Pancreas (tissue), 10 donors: ENCODE measurements at regions not wholly inside any gene's neighbourhood (a gene's known extent, or its start where the extent isn't known, plus 50 kb on each side); places are given as distances from the start of the nearest gene placed in this dataset.

Experiments used
- ATAC-seq, 4 donors: fragments of 200-7000 bp; cut with Tn5 transposase; one replicate each; pipeline versions ENCODE4 v1.8.0 to v1.9.1; 2020; ENCODE audit warnings: mild to moderate bottlenecking in 4 of 4, moderate library complexity in 4 of 4
- DNase-seq, 6 donors: peaks; one replicate each; pipeline ENCODE4 v3.0.0-alpha.2; 2020
- FAIRE-seq: peaks from 2 replicates; lab custom pipeline; 2012; peaks lifted over from hg19 to GRCh38; lab: Jason Lieb, UNC
- H3K27ac ChIP-seq, 4 donors: fragments of 200-600 bp; sonication (generic); 1 replicate in 3 of 4; 2 replicates in 1 of 4; pipeline versions ENCODE4 v1.5.0 to v1.8.0; 2020
- H3K27me3 ChIP-seq, 4 donors: fragments of 200-600 bp; one replicate each; pipeline ENCODE4 v1.8.0; 2021
- H3K36me3 ChIP-seq, 3 donors: fragments of 200-600 bp; sonication (generic) in 1 of 3; one replicate each; pipeline versions ENCODE4 v1.5.0 to v1.8.0; 2020 to 2021
- H3K4me1 ChIP-seq, 3 donors: fragments of 200-600 bp; one replicate each; pipeline ENCODE4 v1.8.0; 2021
- H3K4me3 ChIP-seq, 4 donors: fragments of 200-600 bp; sonication (generic) in 2 of 4; one replicate each; pipeline versions ENCODE4 v1.5.0 to v1.8.0; 2020 to 2021
- H3K9me3 ChIP-seq, 4 donors: fragments of 200-600 bp; one replicate each; pipeline ENCODE4 v1.8.0; 2021
- CTCF ChIP-seq, 4 donors: fragments of 200-600 bp; sonication (generic) in 3 of 4; IDR thresholded peaks; one replicate each; pipeline versions ENCODE4 v1.5.0 to v1.8.0; 2021; ENCODE audit warnings: antibody characterized with exemption in 4 of 4
- WGBS, 2 donors: extraction: QIAGEN DNeasy Blood & Tissue Kit; methylation state at CpG; one replicate each; pipeline ENCODE4 v1.1.7; 2013; 5-methylcytosine and 5-hydroxymethylcytosine counted together
- intact Hi-C, 3 donors: fragments of 100-400 bp; cut with DNase I; formaldehyde crosslinking; loops; one replicate each; pipeline versions ENCODE4 v1.11.1 to v1.14.2; 2022
- donor health status: healthy with polysubstance abuse.
- donor health status: DM: no; HTN: no; CAD: no; lungs with moderate emphysema.
- donor health status: DM: no; HTN: no; CAD: no.
- donor health status: control.
- donor health status: control.
- donor health status: Bipolar disorder and iron deficiency.
- donor health status: DM: yes; HTN: yes; CAD: no.
- donor health status: DM: no; HTN: no; CAD: no.
- donor health status: DM: no; HTN: no; CAD: no.
- donor health status: DM: yes; HTN: yes; CAD: no.

DNA sequence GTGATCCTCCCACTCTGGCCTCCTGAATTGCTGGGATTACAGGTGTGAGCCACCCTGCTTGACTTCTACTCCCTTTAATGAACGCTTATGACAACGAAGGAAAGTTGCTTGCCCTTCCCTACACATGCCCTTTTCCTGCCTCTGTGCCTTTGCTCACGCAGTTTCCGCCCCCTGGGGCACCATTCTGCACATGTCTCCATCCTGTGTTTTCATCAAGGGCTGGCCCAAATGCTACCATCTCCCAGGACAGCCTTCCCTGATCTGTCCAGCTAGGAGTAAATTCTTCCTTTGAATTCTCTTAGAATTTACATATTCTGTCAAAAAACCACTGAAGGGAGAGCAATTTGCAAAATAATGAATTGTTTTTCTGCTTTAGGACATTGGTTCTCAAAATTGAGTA is 50.0 kb upstream of the KMT2C start:
- WGBS, 2 donors, result 72 to 73% methylated on average over 4 of the region's 4 CpGs
- Histone ChIP-seq H3K27ac (no peak overlapping the region), H3K36me3 (no peaks in the 10 kb centered on the region), H3K9me3 (no peaks in the 10 kb centered on the region), H3K27me3 (no peaks in the 10 kb centered on the region), H3K4me1 (no peaks in the 10 kb centered on the region), H3K4me3 (no peak overlapping the region)
- intact Hi-C loops, result no loop called here
- FAIRE-seq (no peak), ATAC-seq (no peak), DNase-seq (peak in 1 of 6 donors; percentile 9)
- no peak for TF ChIP-seq CTCF (IDR thresholded peaks at IDR 0.05)
